NOMO-1 treated with dmso at 0.1 percent for 144 hours (cell line): ENCODE measurements at regions not wholly inside any gene's neighbourhood (a gene's known extent, or its start where the extent isn't known, plus 50 kb on each side); places are given as distances from the start of the nearest gene placed in this dataset.

ENCODE experiments used
- DNase-seq: peaks from one replicate; lab custom pipeline; 2025; ENCODE audit not compliant: unreplicated experiment; lab: John Stamatoyannopoulos, UW

GRCh38 chr2:200243441-200243840 lies 63.1 kb upstream of the SPATS2L start:
- DNase-seq, result no peak

- DNase-seq, result no peak
Measured at GRCh38 chr2:200244111-200244510, 62.4 kb upstream of the SPATS2L start.

DNA sequence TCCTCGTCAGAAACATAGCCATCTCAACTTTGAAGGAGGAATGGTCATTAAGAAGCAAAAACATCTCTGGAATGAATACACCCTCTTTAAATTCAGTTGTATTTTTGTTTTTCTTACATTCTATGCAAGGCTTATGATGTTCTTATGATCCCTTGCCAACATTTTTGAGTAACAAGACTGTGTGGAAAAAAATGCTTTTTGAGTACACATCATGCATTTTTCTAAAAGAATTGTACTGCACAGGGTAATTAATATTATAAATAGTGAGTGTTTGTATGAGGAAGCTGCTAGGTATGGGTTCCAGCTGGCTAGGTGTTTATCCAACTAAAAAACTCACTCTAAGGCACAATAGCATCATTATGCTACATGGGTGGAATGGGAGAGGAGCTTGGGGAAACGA lies 59.0 kb upstream of the SPATS2L start:
- no peak for DNase-seq

DNA sequence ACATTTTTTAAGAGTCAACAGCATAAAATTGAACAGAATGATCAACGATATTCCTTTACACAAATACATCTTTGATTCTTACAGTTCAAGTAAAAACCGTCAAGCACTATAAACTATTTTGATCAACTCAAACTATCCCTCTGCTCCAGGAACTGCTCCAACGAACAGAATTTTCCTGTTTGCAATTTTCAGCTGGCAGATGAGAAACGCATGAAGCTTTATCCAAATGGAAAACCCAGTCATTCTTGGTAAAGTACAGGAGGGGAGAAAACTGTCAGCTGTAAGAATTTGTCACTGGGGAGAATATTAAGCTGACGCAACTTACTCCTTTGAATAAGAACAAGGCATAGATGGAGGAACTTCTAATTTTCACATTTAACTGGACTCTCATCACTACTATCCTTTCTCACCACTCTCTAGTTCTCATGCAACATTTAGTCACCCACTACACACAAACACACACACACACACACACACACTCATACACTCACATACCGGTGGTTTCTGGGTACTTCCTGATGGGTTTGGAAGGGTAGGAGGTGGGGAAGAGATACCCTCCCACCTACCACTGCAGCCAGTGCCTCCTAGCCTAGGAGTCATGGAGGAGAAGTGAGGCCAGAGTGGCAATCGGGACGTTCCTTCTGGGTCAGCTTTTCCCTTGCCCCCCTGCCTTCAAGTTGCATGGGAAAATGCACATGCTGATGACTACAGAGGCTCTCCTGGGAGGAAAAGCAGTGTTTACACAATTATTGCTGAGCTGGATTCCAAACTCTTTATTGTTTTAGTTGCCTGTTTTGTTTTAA lies 54.0 kb upstream of the SPATS2L start:
- DNase-seq, result no peak

- DNase-seq, result no peak
Measured at GRCh38 chr2:200253639-200254038, 52.9 kb upstream of the SPATS2L start.

DNA sequence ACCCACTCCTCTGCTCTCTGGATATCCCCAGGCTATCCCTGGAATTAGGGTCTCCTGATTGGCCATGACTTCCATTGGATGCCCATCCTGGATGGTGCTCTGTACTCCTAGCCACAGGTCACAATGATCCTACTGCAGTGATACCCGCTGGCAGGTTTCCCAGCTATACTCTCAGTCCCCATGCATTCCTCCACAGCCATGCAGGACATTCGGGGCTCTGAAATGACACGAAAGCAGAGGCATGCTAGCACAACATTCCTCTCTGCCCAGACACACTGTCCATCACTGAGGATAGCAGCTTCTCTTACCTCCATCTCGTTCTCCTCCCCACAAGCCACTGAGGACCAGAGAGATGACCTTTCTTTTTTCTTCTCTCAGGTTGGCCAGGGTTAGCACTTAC lies 51.7 kb upstream of the SPATS2L start:
- DNase-seq, result no peak

DNA sequence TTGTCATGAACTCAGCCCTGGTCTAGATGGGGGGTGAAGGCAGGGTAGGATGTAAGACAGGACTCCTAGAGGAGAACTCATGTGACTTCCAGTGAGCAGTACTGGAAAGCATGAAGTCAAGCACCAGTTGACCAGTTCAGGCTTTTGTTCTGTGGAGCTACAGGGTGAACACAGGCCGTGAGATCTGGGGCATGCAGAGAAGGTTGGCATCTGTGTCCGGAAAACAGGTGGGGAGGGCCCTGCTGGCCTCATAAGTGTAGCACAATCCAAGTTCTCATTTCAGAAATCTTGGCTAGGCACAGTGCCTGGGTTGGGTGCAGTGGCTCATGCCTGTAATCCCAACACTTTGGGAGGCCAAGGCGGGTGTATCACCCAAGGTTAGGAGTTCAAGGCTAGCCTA lies 50.9 kb upstream of the SPATS2L start:
- no peak for DNase-seq
